Tibial nerve (tissue), 4 donors: ENCODE measurements at regions not wholly inside any gene's neighbourhood (a gene's known extent, or its start where the extent isn't known, plus 50 kb on each side); places are given as distances from the start of the nearest gene placed in this dataset.

ENCODE experiments used
- DNase-seq, 2 donors: peaks; one replicate each; pipeline ENCODE4 v3.0.0-alpha.2; 2019; ENCODE audit warnings: low spot score in 2 of 2
- H3K27ac ChIP-seq, 4 donors: fragments of 200-600 bp; sonication (generic) in 3 of 4; one replicate each; pipeline ENCODE4 v1.5.1; 2017 to 2019; ENCODE audit warnings: mild to moderate bottlenecking in 1 of 4
- H3K27me3 ChIP-seq, 2 donors: fragments of 200-600 bp; sonication (generic) in 1 of 2; one replicate each; pipeline versions ENCODE4 v1.5.1 to v1.6.0; 2017 to 2019
- H3K36me3 ChIP-seq, 3 donors: fragments of 200-600 bp; sonication (generic); one replicate each; pipeline ENCODE4 v1.5.1; 2018 to 2019
- H3K4me1 ChIP-seq, 4 donors: fragments of 200-600 bp; sonication (generic) in 3 of 4; one replicate each; pipeline ENCODE4 v1.5.1; 2017 to 2019
- H3K4me3 ChIP-seq, 4 donors: fragments of 200-600 bp; sonication (generic) in 3 of 4; one replicate each; pipeline ENCODE4 v1.5.1; 2017 to 2019; ENCODE audit warnings: mild to moderate bottlenecking in 1 of 4, moderate library complexity in 1 of 4
- H3K9me3 ChIP-seq, 4 donors: fragments of 200-600 bp; sonication (generic) in 3 of 4; one replicate each; pipeline ENCODE4 v1.5.1; 2017 to 2019
- EP300 ChIP-seq, 2 donors: sonication (generic); formaldehyde crosslinking; IDR thresholded peaks; one replicate each; pipeline ENCODE4 v1.6.1; 2017; ENCODE audit warnings: antibody characterized with exemption in 2 of 2, mild to moderate bottlenecking in 1 of 2
- POLR2A ChIP-seq, 2 donors: fragments of 450-650 bp; IDR thresholded peaks; one replicate each; pipeline ENCODE4 v1.6.1; 2017; ENCODE audit warnings: antibody characterized with exemption in 2 of 2, mild to moderate bottlenecking in 2 of 2, moderate library complexity in 2 of 2
- WGBS, 2 donors: methylation state at CpG; one replicate each; pipeline ENCODE4 v1.1.5; 2018; 5-methylcytosine and 5-hydroxymethylcytosine counted together
- TF ChIP-seq, protein P1 (sequence below), 5 experiments: fragments of 200-600 bp in 3 of 5; fragments of 450-650 bp in 2 of 5; sonication (generic) in 3 of 5; IDR thresholded peaks; one replicate each; pipeline ENCODE4 v1.5.1; 2016 to 2019; ENCODE audit warnings: antibody characterized with exemption in 5 of 5, mild to moderate bottlenecking in 3 of 5, moderate library complexity in 2 of 5

DNA sequence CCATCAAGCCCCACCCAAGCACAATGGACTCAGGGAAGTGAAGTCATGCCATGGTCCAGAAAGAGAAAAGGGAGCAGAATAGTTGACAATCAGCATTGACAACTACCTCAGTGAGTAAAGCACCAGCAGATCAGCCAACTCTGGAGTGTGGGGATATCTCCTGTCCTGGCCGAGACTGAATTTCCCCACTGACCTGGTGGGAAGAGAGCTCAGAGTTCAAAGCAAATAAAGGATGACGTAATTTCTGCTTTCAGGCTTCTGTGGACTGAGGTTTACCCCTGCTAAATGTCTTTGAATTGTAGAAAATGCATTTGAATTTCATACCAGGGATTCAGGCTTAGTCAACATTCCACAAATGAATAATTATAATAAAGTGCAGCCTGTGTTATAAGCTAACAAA is 152.9 kb downstream of the CBLN1 start:
- H3K27ac ChIP-seq, result no peak overlapping the region
- TF ChIP-seq, protein P1, sequence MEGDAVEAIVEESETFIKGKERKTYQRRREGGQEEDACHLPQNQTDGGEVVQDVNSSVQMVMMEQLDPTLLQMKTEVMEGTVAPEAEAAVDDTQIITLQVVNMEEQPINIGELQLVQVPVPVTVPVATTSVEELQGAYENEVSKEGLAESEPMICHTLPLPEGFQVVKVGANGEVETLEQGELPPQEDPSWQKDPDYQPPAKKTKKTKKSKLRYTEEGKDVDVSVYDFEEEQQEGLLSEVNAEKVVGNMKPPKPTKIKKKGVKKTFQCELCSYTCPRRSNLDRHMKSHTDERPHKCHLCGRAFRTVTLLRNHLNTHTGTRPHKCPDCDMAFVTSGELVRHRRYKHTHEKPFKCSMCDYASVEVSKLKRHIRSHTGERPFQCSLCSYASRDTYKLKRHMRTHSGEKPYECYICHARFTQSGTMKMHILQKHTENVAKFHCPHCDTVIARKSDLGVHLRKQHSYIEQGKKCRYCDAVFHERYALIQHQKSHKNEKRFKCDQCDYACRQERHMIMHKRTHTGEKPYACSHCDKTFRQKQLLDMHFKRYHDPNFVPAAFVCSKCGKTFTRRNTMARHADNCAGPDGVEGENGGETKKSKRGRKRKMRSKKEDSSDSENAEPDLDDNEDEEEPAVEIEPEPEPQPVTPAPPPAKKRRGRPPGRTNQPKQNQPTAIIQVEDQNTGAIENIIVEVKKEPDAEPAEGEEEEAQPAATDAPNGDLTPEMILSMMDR (IDR thresholded peaks at IDR 0.05), result no peak
- TF ChIP-seq EP300 (IDR thresholded peaks at IDR 0.05) (no peak), POLR2A (IDR thresholded peaks at IDR 0.05) (no peak)
- 21 to 53% methylated on average over 2 of the region's 2 CpGs for WGBS, 2 donors
- no peaks in the 10 kb centered on the region for H3K36me3 ChIP-seq
- no peaks in the 10 kb centered on the region for H3K9me3 ChIP-seq
- no peaks in the 10 kb centered on the region for H3K4me1 ChIP-seq
- no peak overlapping the region for H3K4me3 ChIP-seq
- no peak for DNase-seq
- no peaks in the 10 kb centered on the region for H3K27me3 ChIP-seq

DNA sequence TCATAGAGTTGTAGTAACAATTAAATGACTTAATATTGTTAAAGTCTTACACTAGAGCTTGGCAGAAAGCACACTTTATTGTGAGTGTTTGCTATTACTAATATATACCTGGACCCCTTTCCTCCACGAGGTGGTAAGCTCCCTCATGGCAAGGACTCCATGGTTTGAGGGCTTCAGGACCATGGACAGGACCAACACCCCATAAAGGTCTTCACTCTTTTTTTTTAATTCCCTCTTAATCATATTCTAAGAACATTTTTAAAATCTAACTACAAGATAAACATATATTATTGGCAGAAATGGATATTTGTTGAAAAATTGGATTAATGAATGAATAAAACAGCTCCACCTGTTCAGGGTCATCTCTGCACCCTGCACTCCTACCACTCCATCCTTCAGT is 154.5 kb downstream of the CBLN1 start:
- H3K4me3 ChIP-seq, result no peak overlapping the region
- no peaks in the 10 kb centered on the region for H3K27me3 ChIP-seq
- no peaks in the 10 kb centered on the region for H3K4me1 ChIP-seq
- DNase-seq, result no peak
- H3K27ac ChIP-seq, result no peak overlapping the region
- TF ChIP-seq, protein P1 (IDR thresholded peaks at IDR 0.05), result no peak
- TF ChIP-seq POLR2A (IDR thresholded peaks at IDR 0.05), result no peak
- no peak for TF ChIP-seq EP300 (IDR thresholded peaks at IDR 0.05)
- WGBS, 2 donors, result 17 to 26% methylated on average over 1 of the region's 1 CpG
- no peaks in the 10 kb centered on the region for H3K9me3 ChIP-seq
- H3K36me3 ChIP-seq, result no peaks in the 10 kb centered on the region

DNA sequence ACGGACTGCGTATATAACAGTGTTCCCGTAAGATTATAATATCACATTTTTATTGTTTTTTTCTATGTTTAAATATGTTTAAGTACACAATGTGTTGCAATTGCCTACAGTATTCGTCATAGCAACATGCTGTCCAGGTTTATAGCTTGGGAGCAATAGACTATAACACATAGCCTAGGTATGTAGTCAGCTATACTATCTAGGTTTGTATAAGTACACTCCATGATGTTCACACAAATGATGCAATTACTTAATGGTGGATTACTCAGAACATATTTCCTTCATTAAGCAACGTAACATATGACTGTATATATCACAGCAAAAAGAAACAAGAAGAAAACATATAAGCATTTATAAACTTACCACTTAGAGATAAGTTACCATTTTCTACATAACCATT is 160.0 kb downstream of the CBLN1 start:
- TF ChIP-seq, protein P1 (IDR thresholded peaks at IDR 0.05), result no peak
- TF ChIP-seq POLR2A (IDR thresholded peaks at IDR 0.05), result no peak
- no peak for DNase-seq
- H3K4me3 ChIP-seq, result no peak overlapping the region
- no peaks in the 10 kb centered on the region for H3K9me3 ChIP-seq
- no peaks in the 10 kb centered on the region for H3K36me3 ChIP-seq
- H3K27me3 ChIP-seq, result no peaks in the 10 kb centered on the region
- H3K4me1 ChIP-seq, result no peaks in the 10 kb centered on the region
- 88% methylated on average over 5 of the region's 5 CpGs for WGBS, 2 donors
- no peak overlapping the region for H3K27ac ChIP-seq

DNA sequence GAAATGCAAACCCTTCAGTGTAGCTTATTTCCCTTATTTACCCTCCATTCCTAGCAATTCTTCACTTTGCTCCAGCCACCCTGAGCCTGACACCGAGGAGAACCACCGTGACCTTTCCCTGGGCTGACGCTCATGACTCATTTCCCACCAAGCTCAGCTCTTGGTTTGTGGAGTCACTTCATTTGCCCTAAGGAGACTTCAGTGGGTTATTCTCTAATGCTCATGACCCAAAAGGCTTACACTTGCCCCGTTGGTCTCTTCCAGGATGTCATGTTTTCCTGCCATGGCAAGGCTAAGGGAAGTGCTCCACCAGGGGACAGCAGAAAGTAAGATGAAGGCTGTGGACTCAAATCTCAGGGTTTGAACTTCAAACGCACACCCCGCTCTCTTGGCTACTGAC is 161.0 kb downstream of the CBLN1 start:
- Histone ChIP-seq H3K27me3 (no peaks in the 10 kb centered on the region), H3K36me3 (no peaks in the 10 kb centered on the region), H3K27ac (no peak overlapping the region), H3K9me3 (no peaks in the 10 kb centered on the region), H3K4me1 (no peaks in the 10 kb centered on the region), H3K4me3 (no peak overlapping the region)
- 67 to 81% methylated on average over 6 of the region's 6 CpGs for WGBS, 2 donors
- TF ChIP-seq POLR2A (IDR thresholded peaks at IDR 0.05) (no peak), EP300 (IDR thresholded peaks at IDR 0.05) (no peak)
- TF ChIP-seq, protein P1 (IDR thresholded peaks at IDR 0.05), result no peak
- no peak for DNase-seq

DNA sequence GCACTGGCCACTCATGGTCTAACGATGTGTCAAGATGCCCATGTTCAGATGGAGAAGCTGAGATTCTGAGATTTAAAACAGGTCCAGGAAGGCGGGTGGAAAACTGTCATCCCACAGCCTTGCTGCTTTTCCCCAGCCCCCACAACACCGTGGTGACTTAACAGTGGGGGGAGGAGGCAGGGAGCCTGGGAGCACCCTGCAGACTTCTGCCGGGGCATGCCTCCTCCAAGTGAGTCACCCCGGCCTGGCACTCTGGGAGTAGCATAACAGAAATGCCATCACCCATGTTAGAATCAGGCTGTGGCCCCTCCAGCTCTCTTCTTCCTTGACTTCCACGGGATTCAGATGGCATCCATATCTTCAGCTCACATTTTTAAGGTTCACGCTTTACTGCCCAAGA is 164.8 kb downstream of the CBLN1 start:
- no peaks in the 10 kb centered on the region for H3K9me3 ChIP-seq
- H3K36me3 ChIP-seq, result no peaks in the 10 kb centered on the region
- H3K4me3 ChIP-seq, result no peak overlapping the region
- H3K4me1 ChIP-seq, result no peaks in the 10 kb centered on the region
- H3K27ac ChIP-seq, result no peak overlapping the region
- TF ChIP-seq EP300 (IDR thresholded peaks at IDR 0.05) (no peak), POLR2A (IDR thresholded peaks at IDR 0.05) (no peak)
- TF ChIP-seq, protein P1 (IDR thresholded peaks at IDR 0.05), result no peak
- 57 to 75% methylated on average over 7 of the region's 7 CpGs for WGBS, 2 donors
- no peaks in the 10 kb centered on the region for H3K27me3 ChIP-seq
- DNase-seq, result no peak
